NCI-H524 (cell line): ENCODE measurements at regions not wholly inside any gene's neighbourhood (a gene's known extent, or its start where the extent isn't known, plus 50 kb on each side); places are given as distances from the start of the nearest gene placed in this dataset.

Source experiments
- DNase-seq, 2 experiments: peaks; one replicate each; lab custom pipeline; 2025; lab: John Stamatoyannopoulos, UW

DNA sequence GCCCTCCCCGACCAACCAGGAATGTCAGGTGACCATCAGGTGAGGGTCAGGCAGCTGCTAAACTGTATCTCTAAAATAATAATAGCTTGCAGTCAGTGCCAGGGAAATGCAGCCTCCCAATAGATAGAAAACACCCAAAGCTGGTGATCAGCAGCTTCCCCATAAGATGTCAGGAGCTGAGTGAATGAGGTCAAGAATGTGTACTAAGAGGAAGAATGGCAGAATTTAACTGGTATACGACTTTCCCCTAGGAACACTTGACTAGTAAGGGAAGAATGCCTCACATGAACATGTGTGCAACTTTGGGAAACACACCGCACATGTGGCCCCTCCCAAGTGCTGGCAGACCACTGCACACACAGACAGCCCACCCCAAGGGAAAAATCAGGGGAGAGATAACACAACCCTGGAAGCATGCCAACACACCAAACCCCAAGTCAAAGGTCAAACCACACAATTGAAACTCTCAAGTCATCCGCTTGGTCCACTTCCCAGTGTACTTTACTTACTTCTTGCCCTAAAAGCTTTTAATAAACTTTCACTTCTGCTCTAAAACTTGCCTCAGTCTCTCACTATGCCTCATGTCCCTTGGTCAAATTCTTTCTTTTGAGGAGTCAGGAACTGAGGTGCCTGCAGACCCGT lies 806.5 kb downstream of the OTOL1 start:
- no peak for DNase-seq

DNA sequence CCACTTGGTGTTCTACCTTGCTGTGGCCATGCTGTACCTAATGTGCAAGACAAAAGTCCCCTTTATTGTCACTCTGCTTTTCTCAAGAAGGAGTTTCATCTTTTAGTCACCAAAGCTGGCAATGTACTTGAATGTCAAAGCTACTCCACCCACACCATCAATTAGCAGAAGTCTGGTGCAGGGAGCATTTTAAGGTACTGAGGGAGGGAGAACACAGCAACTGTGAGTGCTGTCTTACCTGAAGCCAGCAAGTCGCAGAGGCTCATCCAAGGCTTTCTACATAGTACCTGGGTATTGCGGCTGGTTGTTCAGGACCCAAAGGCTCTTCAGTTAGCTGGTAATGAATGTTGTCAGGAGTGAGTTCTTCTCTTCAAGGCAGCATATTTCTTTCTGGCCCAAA lies 820.4 kb downstream of the OTOL1 start:
- DNase-seq: no peak

DNA sequence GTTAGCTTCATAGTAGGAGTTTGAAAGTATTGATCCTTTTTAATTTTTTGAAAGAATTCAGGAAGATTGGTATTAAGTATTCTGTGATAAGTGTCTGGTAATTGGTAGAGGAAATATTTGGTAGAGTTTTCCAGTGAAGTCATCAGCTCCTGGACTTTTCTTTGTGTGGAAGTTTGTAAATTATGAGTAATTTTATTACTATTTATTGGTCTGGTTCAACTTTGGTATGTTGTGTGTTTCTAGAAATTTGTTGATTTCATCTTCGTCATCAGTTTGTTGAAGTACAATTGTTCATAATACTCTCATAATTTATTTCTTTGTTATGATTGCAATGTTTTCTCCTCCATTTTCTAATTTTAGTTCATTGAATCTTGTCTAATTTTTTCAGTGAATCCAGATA lies 832.0 kb downstream of the OTOL1 start:
- no peak for DNase-seq

DNA sequence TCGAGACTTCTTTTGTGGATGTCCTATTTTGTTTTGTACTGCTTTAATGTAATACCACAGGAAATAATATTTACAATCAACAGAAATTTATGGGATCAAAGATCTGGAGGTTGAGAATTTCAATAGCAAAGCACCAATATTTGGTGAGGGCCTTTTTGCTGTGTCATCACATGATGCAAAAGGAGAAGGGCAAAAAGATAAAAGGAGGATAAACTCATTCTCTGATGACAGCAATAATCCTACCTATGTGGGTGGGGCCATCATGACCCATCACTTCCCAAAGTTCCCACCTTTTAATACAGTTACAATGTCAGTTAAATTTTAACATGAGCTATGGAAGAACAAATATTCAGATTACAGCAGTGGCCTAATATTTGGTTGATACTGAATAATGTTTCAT lies 832.9 kb downstream of the OTOL1 start:
- DNase-seq: no peak

DNA sequence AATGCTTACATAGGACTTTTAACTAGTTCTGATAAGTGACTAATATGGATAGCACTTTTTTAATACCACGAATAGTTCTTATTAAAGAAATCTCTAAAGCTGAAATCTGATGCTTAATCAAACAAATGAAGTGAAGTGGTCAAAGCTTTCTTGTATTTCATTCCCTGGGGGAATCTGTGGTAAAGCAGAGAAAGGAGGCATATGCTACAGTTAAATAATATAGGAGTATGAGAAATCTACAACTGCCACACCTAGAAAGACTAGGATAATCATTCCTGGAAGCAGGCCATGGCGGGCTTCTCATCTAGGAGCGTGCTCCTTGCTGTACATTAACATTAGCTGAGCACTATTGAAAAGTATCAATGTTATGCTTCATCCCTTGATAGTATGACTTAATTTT lies 835.7 kb downstream of the OTOL1 start:
- peak; percentile 63 to 91 for DNase-seq

DNA sequence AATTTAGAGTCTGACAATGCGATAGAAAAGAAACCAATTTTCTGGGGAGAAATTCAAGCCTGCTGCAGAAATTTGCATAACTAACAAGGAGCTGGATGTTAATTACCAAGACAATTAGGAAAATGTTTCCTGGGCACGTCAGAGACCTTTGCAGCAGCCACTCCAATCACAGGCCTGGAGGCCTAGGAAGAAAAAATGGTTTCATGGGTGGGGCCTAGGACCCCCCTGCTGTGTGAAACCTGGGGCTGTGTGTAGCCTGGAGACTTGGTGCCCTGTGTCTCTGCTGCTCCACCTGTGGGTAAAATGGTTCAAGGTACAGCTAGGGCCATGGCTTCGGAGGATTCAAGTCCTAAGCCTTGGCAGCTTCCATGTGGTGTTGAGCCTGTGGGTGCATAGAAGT lies 837.9 kb downstream of the OTOL1 start:
- no peak for DNase-seq

DNA sequence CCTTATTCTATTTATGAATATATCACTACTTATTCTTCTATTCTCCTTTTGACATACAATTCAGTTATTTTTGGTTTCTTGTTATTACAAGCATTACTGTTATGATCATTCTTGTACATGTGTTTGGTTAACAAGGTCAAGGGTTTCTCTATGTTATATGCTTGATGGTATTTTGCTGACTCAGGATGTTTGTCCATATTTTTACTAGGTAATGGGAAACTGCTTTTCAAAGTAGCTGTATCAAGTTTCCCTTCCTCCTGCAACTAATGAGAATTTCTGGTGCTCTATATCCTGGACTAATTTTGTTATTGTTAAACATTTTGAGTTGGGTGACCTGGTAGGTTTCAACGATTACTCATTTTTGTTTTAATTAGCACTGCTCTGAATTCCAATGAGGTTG lies 841.0 kb downstream of the OTOL1 start:
- no peak for DNase-seq

DNA sequence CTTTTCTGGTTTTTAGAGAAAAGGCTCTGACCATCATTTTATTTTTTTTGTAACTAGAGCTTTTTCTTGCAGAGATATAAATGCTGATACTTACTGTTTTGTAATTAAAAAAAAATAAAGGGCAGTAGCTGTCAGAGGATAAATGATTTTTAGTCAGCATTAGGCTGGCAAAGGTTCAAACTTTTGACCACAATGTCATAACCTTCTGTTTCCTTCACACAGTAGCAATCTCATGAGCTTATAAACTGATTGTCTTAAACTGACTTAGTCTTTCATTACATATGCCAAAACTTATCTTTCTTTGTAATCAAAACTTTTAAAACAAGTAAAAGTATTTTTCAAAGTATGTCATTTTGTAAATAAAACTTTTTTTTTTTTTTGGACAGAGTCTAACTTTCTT lies 841.9 kb downstream of the OTOL1 start:
- DNase-seq: no peak

DNA sequence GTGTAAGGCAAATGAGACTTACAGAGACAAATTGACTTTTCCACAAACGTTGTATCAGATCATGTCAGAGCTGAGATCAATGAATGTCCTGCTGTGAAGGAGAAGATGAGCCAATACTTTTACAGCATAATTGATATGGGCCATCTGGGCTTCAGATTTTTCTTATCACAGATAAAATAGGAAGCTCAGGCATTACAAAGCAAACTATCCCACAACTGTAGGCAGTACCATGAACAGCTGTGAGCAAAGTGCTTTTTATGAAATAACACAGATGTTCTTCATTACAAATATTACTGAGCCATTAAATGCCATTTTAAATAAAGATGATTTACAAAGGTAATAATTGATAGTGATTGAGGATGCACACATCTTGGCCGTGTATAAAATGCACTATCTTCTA lies 852.3 kb downstream of the OTOL1 start:
- DNase-seq: peak in 1 of 2 experiments; percentile 6

DNA sequence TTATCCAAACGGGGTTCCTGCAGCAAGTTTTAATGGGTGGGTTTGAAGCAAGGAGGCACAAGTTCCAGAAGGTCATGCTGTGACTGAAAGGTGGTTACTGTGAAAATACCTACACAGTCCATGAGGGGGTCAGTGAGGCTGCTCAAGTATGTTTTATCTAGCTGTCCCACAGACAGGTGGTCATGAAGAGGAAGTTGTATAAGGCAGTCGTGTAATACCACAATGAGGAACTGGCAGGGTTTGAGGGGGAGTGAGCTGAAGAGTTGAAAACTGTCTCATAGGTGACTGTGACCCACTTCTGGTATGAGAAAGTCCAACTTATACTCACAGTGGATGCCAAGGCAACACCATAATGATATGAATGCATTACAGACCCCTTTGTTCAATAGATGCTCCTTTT lies 856.8 kb downstream of the OTOL1 start:
- no peak for DNase-seq

DNA sequence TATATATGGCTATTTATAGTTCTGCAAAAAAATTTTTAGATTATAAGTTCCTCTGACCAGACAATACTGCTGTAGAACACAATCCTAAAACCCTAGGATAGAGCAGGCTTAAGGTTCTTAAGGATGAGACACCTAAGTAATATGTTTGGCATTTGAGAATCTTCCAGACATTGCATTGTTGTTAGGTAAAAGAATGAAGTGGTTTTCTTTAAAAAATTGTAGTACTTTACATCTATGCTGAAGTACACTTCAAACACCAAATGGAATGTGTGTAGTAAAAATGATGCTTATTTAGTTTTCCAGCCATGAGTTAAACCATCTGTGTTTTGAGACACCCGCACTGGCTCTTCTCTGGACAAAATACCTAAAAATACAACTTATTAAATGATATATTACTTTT lies 857.7 kb downstream of the OTOL1 start:
- no peak for DNase-seq

DNA sequence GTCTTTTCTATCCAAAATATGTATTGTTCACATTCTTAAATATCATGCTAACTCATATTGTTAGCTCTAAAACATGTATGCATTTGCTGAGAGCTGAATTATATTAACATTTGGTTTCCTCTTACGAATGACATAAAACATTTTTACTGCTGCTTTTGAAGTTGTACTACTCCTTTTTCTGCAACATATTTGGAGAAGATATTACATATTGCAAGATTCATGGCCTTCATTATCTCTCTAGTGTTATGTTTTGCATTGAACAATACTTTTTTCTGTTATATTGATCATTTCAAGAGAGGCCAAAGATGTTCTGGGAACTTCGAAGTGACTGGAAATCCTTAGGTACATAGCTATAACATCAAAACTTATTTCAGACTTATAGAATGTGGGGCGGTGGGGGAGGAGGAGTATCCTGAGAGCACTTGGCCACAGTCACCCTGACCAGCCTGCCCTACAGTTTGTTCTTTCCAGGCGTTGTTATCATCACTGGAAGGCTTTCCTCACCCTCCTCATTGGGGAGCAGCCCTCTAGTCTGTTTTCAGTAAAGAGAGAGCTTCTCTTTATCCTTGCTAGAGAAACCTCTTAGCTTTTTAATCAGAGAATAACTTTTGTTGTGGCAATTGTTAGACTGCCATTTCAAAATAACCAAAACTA lies 868.6 kb downstream of the OTOL1 start:
- no peak for DNase-seq

DNA sequence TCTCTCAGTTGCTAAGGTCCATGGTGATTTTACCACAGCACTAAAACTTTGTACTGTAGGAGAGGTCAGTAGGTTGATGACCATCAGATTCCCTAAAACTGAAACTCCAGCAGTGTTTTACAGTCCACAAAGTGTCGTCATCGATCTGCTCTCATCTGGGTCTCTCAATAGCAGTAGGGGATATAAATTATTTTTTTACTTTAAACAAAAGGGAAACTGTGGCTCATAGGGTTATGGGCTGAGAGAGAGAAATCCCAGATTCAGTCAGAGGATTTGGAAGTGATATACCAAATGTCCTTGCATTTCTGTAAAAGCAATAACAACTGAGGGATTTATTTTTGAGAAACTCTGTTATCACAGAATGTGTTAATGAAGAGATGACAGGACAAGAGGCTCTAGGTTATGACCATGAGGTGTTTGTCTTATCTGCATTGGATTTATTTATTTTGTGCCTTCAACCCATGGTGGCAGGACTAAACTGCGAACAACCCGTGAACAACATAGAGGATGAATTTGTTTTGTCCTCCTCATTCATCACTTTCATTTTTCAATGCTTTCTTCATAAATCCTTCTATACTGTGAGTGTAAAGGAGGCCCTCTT lies 869.7 kb downstream of the OTOL1 start:
- DNase-seq: no peak

DNA sequence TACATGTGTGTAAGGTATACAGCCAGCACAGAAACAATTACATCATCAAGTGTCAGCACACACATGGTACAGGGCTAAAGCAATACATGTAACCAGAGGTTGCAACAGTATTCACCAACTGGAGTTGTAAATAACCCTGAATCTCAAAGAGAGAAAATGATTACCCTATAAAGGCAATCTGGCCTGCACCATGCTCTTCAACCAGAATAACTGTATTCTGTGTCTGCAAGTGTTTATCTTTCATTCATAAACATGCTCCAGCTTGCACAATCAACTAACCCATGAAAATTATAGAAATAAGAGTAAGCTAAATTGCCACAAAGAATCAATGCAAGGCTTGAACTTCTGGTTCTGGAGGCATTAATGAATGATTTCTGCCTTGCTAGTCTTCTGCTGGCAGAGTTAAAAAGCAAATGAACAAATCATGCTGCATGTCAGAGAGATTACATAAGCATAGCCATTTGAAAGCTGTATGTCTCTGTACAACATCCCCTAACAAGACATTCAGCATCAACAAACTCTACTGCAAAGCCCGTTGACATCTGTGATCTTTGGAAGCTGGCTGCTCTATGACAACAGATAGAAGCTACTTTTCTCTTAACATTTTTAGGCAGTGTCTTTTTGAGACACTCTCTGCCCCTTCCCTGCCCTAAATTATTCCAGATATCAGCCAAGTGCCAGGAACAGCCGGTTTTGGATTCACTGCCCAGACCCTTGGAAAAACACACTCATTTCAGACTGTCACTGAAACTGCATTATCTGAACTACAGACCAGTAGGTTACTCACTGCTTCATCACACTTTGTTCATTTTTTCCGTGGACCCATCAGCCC lies 871.0 kb downstream of the OTOL1 start:
- no peak for DNase-seq

DNA sequence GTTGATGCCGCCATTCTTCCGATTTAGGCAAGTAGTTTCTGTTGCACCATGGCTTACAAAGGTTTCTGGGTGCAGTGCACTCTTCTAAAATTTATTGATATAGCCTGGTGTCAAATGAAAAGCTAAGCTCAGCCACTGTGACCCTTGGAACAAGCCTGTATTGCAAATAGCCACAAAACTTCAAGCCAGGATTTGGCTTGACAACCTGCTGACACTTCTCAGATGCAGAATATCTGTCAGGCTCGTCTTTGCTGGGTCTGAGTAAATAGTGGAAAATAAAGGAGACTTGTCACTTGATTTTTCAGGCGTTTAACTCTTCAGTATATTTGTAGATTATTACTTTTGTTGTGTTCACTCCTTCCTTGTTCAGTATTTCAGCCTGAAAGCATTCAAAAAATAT lies 871.8 kb downstream of the OTOL1 start:
- no peak for DNase-seq

DNA sequence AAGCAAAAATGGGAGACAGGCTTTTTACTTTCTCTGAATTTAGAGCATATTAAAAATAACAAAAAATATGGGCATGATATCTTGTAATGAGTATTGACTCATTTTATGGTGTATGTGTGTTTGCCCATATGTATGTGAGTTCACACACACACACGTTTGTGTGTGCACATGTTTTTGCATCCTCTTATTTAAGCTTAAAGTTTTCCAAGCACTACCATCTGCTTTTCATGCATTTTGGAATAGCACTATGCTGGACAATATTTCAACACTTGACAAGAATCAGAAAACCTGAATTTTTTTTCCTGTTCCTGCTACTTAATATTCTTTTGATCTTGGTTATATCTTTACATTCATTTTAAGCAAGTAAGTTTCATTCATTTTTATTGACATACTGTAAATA lies 872.7 kb downstream of the OTOL1 start:
- DNase-seq: no peak

DNA sequence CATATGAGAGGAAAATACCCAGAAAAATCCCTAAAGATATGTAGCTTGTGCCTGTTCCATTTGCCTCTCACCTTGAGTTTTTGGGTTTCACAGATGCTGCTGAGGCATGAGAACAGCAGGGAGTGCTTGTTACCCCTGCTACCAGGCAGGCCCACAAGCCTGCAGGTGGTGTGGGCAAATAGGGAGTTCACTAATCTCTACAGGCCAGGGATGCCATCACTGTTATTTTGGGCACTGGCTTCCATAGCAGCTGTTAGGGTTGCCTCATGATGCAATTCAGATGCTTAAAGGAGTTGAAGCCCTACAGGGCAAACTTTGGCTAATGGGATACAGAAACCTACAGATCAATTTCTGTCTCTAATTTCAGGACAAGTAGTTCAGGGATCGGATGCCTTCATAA lies 873.5 kb downstream of the OTOL1 start:
- peak in 1 of 2 experiments; percentile 12 for DNase-seq

DNA sequence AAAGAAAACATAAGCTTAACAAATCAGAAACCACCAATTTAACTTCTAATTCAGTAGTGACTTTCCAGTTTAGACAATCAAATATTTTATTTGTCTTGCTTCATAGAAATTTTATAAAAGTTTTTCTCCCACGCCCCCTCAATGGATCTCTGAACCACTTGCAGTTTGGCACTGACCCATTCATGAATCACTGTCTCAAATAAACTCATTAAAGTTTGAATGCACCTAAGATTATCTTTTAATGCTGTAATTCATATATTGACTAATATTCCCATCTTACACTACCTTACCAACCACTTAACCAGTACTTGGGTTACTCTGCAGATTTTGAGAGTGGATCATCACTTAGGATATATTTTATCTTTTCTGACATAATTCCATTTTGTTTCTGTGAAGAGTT lies 880.2 kb downstream of the OTOL1 start:
- DNase-seq: no peak

DNA sequence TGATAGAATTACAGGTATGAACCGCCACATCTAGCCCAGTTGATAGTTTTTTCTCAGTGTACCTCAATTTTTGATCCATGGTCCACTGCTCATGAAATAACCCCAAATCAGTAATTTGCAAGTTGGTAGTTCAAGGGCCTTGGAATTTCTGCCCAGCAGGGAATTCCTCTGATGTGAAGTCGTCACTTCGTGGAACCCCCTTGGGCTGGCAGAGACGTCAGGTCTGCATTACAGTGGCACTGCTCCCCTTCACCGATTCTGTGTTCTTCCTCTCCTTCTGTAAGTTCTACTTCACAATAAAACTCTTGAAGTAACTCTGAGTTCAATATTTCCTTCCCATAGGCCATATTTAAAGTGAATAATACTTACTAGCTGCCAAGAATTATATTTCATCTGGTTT lies 881.0 kb downstream of the OTOL1 start:
- DNase-seq: no peak

DNA sequence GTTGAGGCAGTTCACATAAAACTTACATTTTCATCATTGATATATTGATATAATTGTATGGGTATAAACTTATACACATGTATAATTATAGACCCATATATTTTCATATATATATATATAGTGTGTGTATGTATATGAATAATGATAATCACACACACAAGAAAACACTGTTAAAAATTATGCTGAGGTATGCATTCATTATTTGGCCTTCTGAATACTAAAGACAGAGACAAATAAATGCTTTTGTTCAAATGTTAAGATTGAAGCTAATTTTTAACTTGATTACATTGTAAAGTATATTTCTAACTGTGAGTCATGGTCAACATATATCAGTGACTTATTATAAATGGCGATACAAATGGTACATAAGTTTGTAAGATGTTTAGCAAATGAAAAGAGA lies 888.8 kb downstream of the OTOL1 start:
- DNase-seq: no peak

DNA sequence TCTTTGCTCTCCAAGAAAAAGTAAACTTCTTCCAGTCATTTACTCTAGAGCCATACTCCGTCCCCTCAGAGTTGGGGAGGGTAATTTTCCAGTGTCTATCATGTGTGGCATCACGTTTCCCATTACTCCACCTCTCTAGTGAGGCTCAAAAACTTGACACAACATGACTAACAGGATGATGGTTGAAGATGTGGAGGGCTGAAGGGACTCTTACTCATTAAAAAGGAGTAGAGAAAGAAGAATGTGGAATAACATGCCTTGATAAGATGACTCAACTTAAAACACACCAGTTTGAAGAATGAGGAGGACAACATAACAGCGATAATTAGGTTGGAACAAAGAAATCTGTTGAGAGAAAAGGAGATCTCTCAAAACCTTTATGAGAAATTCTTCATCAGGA lies 894.3 kb downstream of the OTOL1 start:
- no peak for DNase-seq

DNA sequence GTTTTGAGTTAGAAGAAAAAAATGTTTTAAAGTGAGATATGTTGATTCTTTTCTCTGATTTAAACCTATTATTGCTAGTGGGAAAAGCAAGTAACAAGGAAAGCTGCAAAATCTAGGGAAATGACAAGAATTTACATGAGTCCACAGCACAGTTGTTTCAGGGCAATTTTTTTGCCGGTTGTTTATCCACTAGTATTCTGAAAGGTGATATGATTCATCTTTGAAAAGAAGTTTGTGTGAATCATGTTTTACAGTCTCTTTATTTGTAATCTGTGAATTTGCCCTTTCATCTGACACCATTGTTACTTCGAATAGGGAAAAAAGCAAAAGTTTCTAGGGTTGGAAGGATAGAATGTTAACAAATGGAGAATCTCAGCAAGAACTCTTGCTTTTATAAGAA lies 894.7 kb downstream of the OTOL1 start:
- no peak for DNase-seq

DNA sequence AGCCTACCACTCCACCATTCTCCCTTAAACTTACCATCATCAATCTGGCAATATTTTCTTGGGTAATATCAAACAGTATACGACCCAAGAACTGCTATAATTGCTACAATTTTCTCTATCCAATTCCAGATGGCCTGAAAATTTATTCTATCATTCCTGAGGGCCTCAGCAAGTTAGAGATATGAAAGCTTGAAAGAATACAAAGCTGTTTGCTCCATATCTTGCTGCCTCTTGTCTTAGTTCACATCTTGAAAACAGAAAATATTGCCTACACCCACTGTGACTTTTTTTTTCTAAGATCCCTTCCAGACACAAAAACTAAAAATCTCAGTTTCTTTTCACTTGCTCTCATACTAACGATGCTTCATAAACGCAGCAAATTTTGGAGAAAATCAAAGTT lies 898.9 kb downstream of the OTOL1 start:
- DNase-seq: no peak
